ENCODE measurements at regions not wholly inside any gene's neighbourhood (a gene's known extent, or its start where the extent isn't known, plus 50 kb on each side); places are given as distances from the start of the nearest gene placed in this dataset.

DNA sequence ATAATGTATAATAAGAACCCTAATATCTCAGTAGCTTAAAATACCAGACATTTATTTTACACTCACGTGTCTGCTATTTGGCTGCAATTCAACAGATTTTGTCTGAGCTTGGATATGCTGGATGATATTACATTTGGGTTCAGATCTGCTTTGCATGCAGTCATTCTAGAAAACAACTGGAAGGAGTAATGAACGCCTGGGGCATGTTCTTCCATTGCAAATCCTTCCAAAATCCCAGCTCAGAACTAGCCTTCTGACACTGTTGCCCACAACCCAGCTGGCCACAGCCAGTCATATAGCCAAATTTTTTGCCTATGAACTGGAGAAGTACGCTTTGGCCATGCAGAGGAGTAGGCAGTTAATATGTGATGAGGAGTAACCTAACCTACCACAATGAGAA is 597.8 kb upstream of the VRK2 start:
- TF ChIP-seq, protein P1, sequence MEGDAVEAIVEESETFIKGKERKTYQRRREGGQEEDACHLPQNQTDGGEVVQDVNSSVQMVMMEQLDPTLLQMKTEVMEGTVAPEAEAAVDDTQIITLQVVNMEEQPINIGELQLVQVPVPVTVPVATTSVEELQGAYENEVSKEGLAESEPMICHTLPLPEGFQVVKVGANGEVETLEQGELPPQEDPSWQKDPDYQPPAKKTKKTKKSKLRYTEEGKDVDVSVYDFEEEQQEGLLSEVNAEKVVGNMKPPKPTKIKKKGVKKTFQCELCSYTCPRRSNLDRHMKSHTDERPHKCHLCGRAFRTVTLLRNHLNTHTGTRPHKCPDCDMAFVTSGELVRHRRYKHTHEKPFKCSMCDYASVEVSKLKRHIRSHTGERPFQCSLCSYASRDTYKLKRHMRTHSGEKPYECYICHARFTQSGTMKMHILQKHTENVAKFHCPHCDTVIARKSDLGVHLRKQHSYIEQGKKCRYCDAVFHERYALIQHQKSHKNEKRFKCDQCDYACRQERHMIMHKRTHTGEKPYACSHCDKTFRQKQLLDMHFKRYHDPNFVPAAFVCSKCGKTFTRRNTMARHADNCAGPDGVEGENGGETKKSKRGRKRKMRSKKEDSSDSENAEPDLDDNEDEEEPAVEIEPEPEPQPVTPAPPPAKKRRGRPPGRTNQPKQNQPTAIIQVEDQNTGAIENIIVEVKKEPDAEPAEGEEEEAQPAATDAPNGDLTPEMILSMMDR (conservative IDR thresholded peaks at IDR 0.05) = no peak
- TF ChIP-seq EZH2 (IDR thresholded peaks at IDR 0.05; ENCODE audit: low read depth) = no peak

Measured in PC-9 (cell line).